OCI-LY7 (cell line): ENCODE measurements at regions not wholly inside any gene's neighbourhood (a gene's known extent, or its start where the extent isn't known, plus 50 kb on each side); places are given as distances from the start of the nearest gene placed in this dataset.

ENCODE experiments used
- CTCF ChIP-seq: fragments of 200-600 bp; sonication (generic); conservative IDR thresholded peaks from 2 replicates; pipeline ENCODE4 v1.5.1; 2014; ENCODE audit warnings: mild to moderate bottlenecking, antibody characterized with exemption, low read length, moderate library complexity, mixed read lengths
- EZH2phosphoT487 ChIP-seq: fragments of 200-600 bp; sonication (generic); IDR thresholded peaks from 2 replicates; pipeline ENCODE4 v1.6.1; 2018; ENCODE audit warnings: low read depth, borderline replicate concordance, mild to moderate bottlenecking, mixed run types, antibody characterized with exemption, low read length, moderate library complexity, mixed read lengths

- TF ChIP-seq CTCF (no peak), EZH2phosphoT487 (no peak)
Measured at GRCh38 chr14:87813686-87814085, 179.3 kb downstream of the GALC start.
